ENCODE measurements at regions not wholly inside any gene's neighbourhood (a gene's known extent, or its start where the extent isn't known, plus 50 kb on each side); places are given as distances from the start of the nearest gene placed in this dataset.

GRCh38 chr13:54390841-54391240 lies 1362.2 kb downstream of the OLFM4 start:
- Histone ChIP-seq H3K9me3 (ENCODE audit: control insufficient read depth in 4 of 4, insufficient read depth in 3 of 4, low read length in 3 of 4) (no peaks in the 10 kb centered on the region), H3K27me3 (ENCODE audit: control insufficient read depth in 3 of 3, insufficient read depth in 3 of 3, low read length in 2 of 3) (no peaks in the 10 kb centered on the region), H3K9ac (ENCODE audit: insufficient read depth in 1 of 2, low read length in 2 of 2) (no peak overlapping the region), H3K27ac (ENCODE audit: low read depth in 1 of 2, low read length in 1 of 2) (no peak overlapping the region), H3K36me3 (ENCODE audit: control insufficient read depth in 4 of 4, insufficient read depth in 4 of 4, low read length in 4 of 4) (no peaks in the 10 kb centered on the region), H3K4me1 (ENCODE audit: control insufficient read depth in 5 of 5, insufficient read depth in 5 of 5, low read length in 5 of 5) (no peaks in the 10 kb centered on the region), H3K4me3 (no peak overlapping the region)
- WGBS, 2 donors = 90 to 91% methylated on average over 2 of the region's 2 CpGs
- TF ChIP-seq, protein P1, sequence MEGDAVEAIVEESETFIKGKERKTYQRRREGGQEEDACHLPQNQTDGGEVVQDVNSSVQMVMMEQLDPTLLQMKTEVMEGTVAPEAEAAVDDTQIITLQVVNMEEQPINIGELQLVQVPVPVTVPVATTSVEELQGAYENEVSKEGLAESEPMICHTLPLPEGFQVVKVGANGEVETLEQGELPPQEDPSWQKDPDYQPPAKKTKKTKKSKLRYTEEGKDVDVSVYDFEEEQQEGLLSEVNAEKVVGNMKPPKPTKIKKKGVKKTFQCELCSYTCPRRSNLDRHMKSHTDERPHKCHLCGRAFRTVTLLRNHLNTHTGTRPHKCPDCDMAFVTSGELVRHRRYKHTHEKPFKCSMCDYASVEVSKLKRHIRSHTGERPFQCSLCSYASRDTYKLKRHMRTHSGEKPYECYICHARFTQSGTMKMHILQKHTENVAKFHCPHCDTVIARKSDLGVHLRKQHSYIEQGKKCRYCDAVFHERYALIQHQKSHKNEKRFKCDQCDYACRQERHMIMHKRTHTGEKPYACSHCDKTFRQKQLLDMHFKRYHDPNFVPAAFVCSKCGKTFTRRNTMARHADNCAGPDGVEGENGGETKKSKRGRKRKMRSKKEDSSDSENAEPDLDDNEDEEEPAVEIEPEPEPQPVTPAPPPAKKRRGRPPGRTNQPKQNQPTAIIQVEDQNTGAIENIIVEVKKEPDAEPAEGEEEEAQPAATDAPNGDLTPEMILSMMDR (IDR thresholded peaks at IDR 0.05; ENCODE audit: control extremely low read depth, extremely low read depth) = no peak
- no peak for DNase-seq
- ATAC-seq (ENCODE audit: insufficient read depth, low FRiP score) = no peak

- Histone ChIP-seq H3K36me3 (ENCODE audit: control insufficient read depth in 4 of 4, insufficient read depth in 4 of 4, low read length in 4 of 4) (no peaks in the 10 kb centered on the region), H3K27ac (ENCODE audit: low read depth in 1 of 2, low read length in 1 of 2) (no peak overlapping the region), H3K9me3 (ENCODE audit: control insufficient read depth in 4 of 4, insufficient read depth in 3 of 4, low read length in 3 of 4) (no peaks in the 10 kb centered on the region), H3K4me1 (ENCODE audit: control insufficient read depth in 5 of 5, insufficient read depth in 5 of 5, low read length in 5 of 5) (no peaks in the 10 kb centered on the region), H3K27me3 (ENCODE audit: control insufficient read depth in 3 of 3, insufficient read depth in 3 of 3, low read length in 2 of 3) (no peaks in the 10 kb centered on the region), H3K4me3 (no peak overlapping the region), H3K9ac (ENCODE audit: insufficient read depth in 1 of 2, low read length in 2 of 2) (no peak overlapping the region)
- TF ChIP-seq, protein P1 (IDR thresholded peaks at IDR 0.05; ENCODE audit: control extremely low read depth, extremely low read depth) = no peak
- DNase-seq = no peak
- WGBS, 2 donors = 67 to 68% methylated on average over 7 of the region's 7 CpGs
- ATAC-seq (ENCODE audit: insufficient read depth, low FRiP score) = no peak
Measured at GRCh38 chr13:54394085-54394700, 1365.6 kb downstream of the OLFM4 start.

- WGBS, 2 donors = 73 to 81% methylated on average over 6 of the region's 6 CpGs
- Histone ChIP-seq H3K9ac (ENCODE audit: insufficient read depth in 1 of 2, low read length in 2 of 2) (no peak overlapping the region), H3K4me1 (ENCODE audit: control insufficient read depth in 5 of 5, insufficient read depth in 5 of 5, low read length in 5 of 5) (no peaks in the 10 kb centered on the region), H3K9me3 (ENCODE audit: control insufficient read depth in 4 of 4, insufficient read depth in 3 of 4, low read length in 3 of 4) (no peaks in the 10 kb centered on the region), H3K36me3 (ENCODE audit: control insufficient read depth in 4 of 4, insufficient read depth in 4 of 4, low read length in 4 of 4) (no peaks in the 10 kb centered on the region), H3K27ac (ENCODE audit: low read depth in 1 of 2, low read length in 1 of 2) (no peak overlapping the region), H3K27me3 (ENCODE audit: control insufficient read depth in 3 of 3, insufficient read depth in 3 of 3, low read length in 2 of 3) (no peaks in the 10 kb centered on the region), H3K4me3 (no peak overlapping the region)
- DNase-seq (no peak), ATAC-seq (ENCODE audit: insufficient read depth, low FRiP score) (no peak)
- TF ChIP-seq, protein P1 (IDR thresholded peaks at IDR 0.05; ENCODE audit: control extremely low read depth, extremely low read depth) = no peak
Measured at GRCh38 chr13:54394908-54395307, 1366.3 kb downstream of the OLFM4 start.

DNA sequence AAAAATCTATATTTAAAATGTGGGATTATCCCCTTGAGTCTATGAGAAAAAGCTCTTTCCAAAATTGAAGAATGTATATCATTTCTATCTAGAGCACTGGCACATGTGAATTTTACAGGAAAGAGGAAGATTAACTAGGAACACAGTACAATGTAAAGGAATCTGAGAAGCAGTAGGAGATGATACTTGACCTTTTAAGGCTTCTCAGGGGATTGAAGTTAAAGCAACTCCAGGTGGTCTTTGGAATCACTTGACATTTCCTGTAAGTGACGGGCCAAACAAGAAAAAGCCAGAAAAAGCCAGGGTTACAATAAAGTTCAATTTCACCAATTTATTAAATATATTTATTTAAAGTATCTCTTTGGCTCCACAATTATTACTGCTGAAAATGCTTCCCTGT lies 1373.9 kb downstream of the OLFM4 start:
- Histone ChIP-seq H3K4me1 (ENCODE audit: control insufficient read depth in 5 of 5, insufficient read depth in 5 of 5, low read length in 5 of 5) (no peaks in the 10 kb centered on the region), H3K4me3 (no peak overlapping the region), H3K27ac (ENCODE audit: low read depth in 1 of 2, low read length in 1 of 2) (no peak overlapping the region), H3K9ac (ENCODE audit: insufficient read depth in 1 of 2, low read length in 2 of 2) (no peak overlapping the region), H3K9me3 (ENCODE audit: control insufficient read depth in 4 of 4, insufficient read depth in 3 of 4, low read length in 3 of 4) (peaks cover 0 to 5% (median 2%) of the 10 kb centered on the region in 4 donors), H3K36me3 (ENCODE audit: control insufficient read depth in 4 of 4, insufficient read depth in 4 of 4, low read length in 4 of 4) (no peaks in the 10 kb centered on the region), H3K27me3 (ENCODE audit: control insufficient read depth in 3 of 3, insufficient read depth in 3 of 3, low read length in 2 of 3) (no peaks in the 10 kb centered on the region)
- WGBS, 2 donors = 82 to 91% methylated on average over 1 of the region's 1 CpG
- DNase-seq (no peak), ATAC-seq (ENCODE audit: insufficient read depth, low FRiP score) (no peak)
- TF ChIP-seq, protein P1 (IDR thresholded peaks at IDR 0.05; ENCODE audit: control extremely low read depth, extremely low read depth) = no peak

Measured in lung (tissue), 11 donors.